HepG2 (cell line): ENCODE measurements at regions not wholly inside any gene's neighbourhood (a gene's known extent, or its start where the extent isn't known, plus 50 kb on each side); places are given as distances from the start of the nearest gene placed in this dataset.

Source experiments
- ATAC-seq: fragments of 200-7000 bp; cut with Tn5 transposase; 3 replicates; pipeline ENCODE4 v1.9.1; 2020; ENCODE audit warnings: mild to moderate bottlenecking, moderate library complexity
- BruUV-seq: library from RNA; stranded (reverse); fragments of 400-500 nt; replicated peaks from 2 replicates; lab custom pipeline; 2021; lab: Mats Ljungman, UMichigan
- CTCF ChIA-PET: fragments of 300-600 bp; formaldehyde crosslinking; extraction: SDS; loops from one replicate; lab custom pipeline; 2021; ENCODE audit warnings: low total read pairs, inconsistent platforms, low intra/inter-chr PET ratio; lab: Yijun Ruan, JAX
- POLR2A ChIA-PET: fragments of 350-600 bp; sonication (Branson Sonifier 250); formaldehyde crosslinking; loops from one replicate; lab custom pipeline; 2020; ENCODE audit warnings: antibody characterized with exemption, inconsistent platforms; lab: Yijun Ruan, JAX
- DNase-seq: peaks from one replicate; pipeline ENCODE4 v3.0.0-alpha.2; 2015; ENCODE audit warnings: low spot score
- FAIRE-seq: peaks from 3 replicates; lab custom pipeline; 2011; peaks lifted over from hg19 to GRCh38; lab: Jason Lieb, UNC
- H2AFZ ChIP-seq: one replicate; pipeline ENCODE4 v1.6.1; 2011; ENCODE audit warnings: low read length, inconsistent platforms
- H3K27ac ChIP-seq: fragments of 300-600 bp; 3 replicates; pipeline ENCODE4 v1.8.0; 2011; ENCODE audit warnings: mixed run types, mild to moderate bottlenecking, mixed read lengths, low read length, inconsistent platforms; ENCODE audit not compliant: insufficient read depth; ENCODE audit errors: extremely low read length
- H3K27me3 ChIP-seq, 2 experiments: fragments of 200-600 bp in 1 of 2; 2 replicates in 1 of 2; 3 replicates in 1 of 2; pipeline versions ENCODE4 v1.6.0 to v1.8.0; 2011; ENCODE audit warnings: low read length in 2 of 2, mild to moderate bottlenecking in 2 of 2, moderate library complexity in 2 of 2, inconsistent platforms in 1 of 2; ENCODE audit not compliant: insufficient read depth in 2 of 2, control insufficient read depth in 1 of 2
- H3K36me3 ChIP-seq, 2 experiments: fragments of 200-600 bp in 1 of 2; replicated peaks in 1 of 2; 2 replicates in 1 of 2; 3 replicates in 1 of 2; pipeline versions ENCODE4 v1.5.1 to v1.8.0; 2011; ENCODE audit warnings: low read length in 2 of 2, inconsistent platforms in 1 of 2; ENCODE audit not compliant: insufficient read depth in 2 of 2, control insufficient read depth in 1 of 2
- H3K4me1 ChIP-seq: 2 replicates; pipeline ENCODE4 v1.5.1; 2012; ENCODE audit warnings: low read length, inconsistent platforms; ENCODE audit not compliant: insufficient read depth
- H3K4me2 ChIP-seq: 2 replicates; pipeline ENCODE4 v1.6.0; 2011; ENCODE audit warnings: low read depth, low read length, inconsistent platforms
- H3K4me3 ChIP-seq, 3 experiments: fragments of 200-600 bp in 1 of 3; sonication (generic), shearing (Covaris generic) in 1 of 3; replicated peaks in 1 of 3; 2 replicates each; pipeline ENCODE4 v1.5.1; 2011 to 2016; ENCODE audit warnings: low read length in 3 of 3, inconsistent platforms in 2 of 3, low read depth in 2 of 3, mild to moderate bottlenecking in 2 of 3, control low read depth in 1 of 3, mixed read lengths in 1 of 3; ENCODE audit not compliant: insufficient read depth in 1 of 3
- H3K79me2 ChIP-seq: one replicate; pipeline ENCODE4 v1.6.1; 2011; ENCODE audit warnings: low read length, inconsistent platforms; ENCODE audit not compliant: insufficient read depth
- H3K9ac ChIP-seq: 2 replicates; pipeline ENCODE4 v1.6.0; 2011; ENCODE audit warnings: mild to moderate bottlenecking, low read depth, low read length, inconsistent platforms; ENCODE audit not compliant: insufficient read depth
- H3K9me3 ChIP-seq: 2 replicates; pipeline ENCODE4 v1.5.1; 2012; ENCODE audit warnings: mild to moderate bottlenecking, low read length
- H4K20me1 ChIP-seq: 2 replicates; pipeline ENCODE4 v1.6.0; 2011; ENCODE audit warnings: inconsistent platforms, mild to moderate bottlenecking, low read length, moderate library complexity; ENCODE audit not compliant: insufficient read depth
- CEBPG ChIP-seq: IDR thresholded peaks from 2 replicates; pipeline ENCODE4 v1.6.1; 2016
- MNT ChIP-seq: fragments of 450-650 bp; IDR thresholded peaks from 2 replicates; pipeline ENCODE4 v1.6.1; 2016
- PRDM15 ChIP-seq: sonication (generic); formaldehyde crosslinking; IDR thresholded peaks from 2 replicates; pipeline ENCODE4 v1.4.0; 2020; ENCODE audit warnings: missing genetic modification reagents
- RBAK ChIP-seq: sonication (generic); formaldehyde crosslinking; IDR thresholded peaks from 2 replicates; pipeline ENCODE4 v1.5.1; 2020; ENCODE audit warnings: mild to moderate bottlenecking, missing genetic modification reagents
- RFXAP ChIP-seq: sonication (generic); formaldehyde crosslinking; IDR thresholded peaks from 2 replicates; pipeline ENCODE4 v1.4.0; 2020; ENCODE audit warnings: missing genetic modification reagents, borderline replicate concordance
- SP140L ChIP-seq: sonication (generic); formaldehyde crosslinking; IDR thresholded peaks from 2 replicates; pipeline ENCODE4 v1.4.0; 2020; ENCODE audit warnings: missing genetic modification reagents, borderline replicate concordance
- SP4 ChIP-seq: sonication (generic); formaldehyde crosslinking; IDR thresholded peaks from 2 replicates; pipeline ENCODE4 v1.8.1; 2023; ENCODE audit warnings: mild to moderate bottlenecking, missing genetic modification reagents
- ZNF446 ChIP-seq: sonication (generic); formaldehyde crosslinking; IDR thresholded peaks from 2 replicates; pipeline ENCODE4 v1.5.0; 2020; ENCODE audit warnings: mild to moderate bottlenecking, missing genetic modification reagents
- ZNF451 ChIP-seq: sonication (generic); formaldehyde crosslinking; IDR thresholded peaks from 2 replicates; pipeline ENCODE4 v1.5.0; 2020; ENCODE audit warnings: mild to moderate bottlenecking, missing genetic modification reagents
- ZNF614 ChIP-seq: IDR thresholded peaks from 2 replicates; pipeline ENCODE4 v1.6.1; 2018; ENCODE audit warnings: missing biosample characterization, missing genetic modification reagents, inconsistent platforms, borderline replicate concordance
- ZNF710 ChIP-seq: sonication (generic); formaldehyde crosslinking; IDR thresholded peaks from 2 replicates; pipeline ENCODE4 v1.5.0; 2020; ENCODE audit warnings: mild to moderate bottlenecking, missing genetic modification reagents, borderline replicate concordance
- ZNF83 ChIP-seq: sonication (generic); formaldehyde crosslinking; IDR thresholded peaks from 2 replicates; pipeline ENCODE4 v1.4.0; 2020; ENCODE audit warnings: missing genetic modification reagents, mild to moderate bottlenecking, borderline replicate concordance
- WGBS: methylation state at CpG from one replicate; pipeline ENCODE4 v1.1.6; 2017; ENCODE audit warnings: low lambda C conversion rate; 5-methylcytosine and 5-hydroxymethylcytosine counted together
- in situ Hi-C: cut with HindIII; loops from 2 replicates; pipeline ENCODE4 v1.10.0; 2017; ENCODE audit warnings: low pct_unique_long_range_greater_than_20kb; ENCODE audit not compliant: extremely low pct_ligation_motif_present
- intact Hi-C: fragments of 100-400 bp; cut with micrococcal nuclease; formaldehyde crosslinking; loops from one replicate; pipeline ENCODE4 v1.10.0; 2022; ENCODE audit not compliant: unreplicated experiment

DNA sequence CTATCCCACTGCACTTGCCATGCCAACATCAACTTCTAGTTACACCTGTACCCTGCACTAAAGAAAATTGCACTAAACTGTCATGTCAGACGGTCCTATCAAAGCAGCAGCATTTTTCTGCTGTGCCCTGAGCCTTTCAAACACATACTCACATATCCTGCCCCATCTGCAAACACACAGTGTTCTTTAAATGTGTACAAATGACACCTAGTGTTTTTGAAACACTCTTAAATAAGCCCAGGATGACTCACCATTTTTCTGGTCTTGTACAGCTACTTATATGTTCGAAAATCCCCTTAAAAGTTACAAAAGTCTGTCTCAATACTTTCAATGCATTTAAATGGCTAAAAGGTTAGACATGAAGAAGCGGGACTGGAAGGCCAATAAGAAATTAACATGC lies 346.7 kb upstream of the PPARGC1A start (continued):
- TF ChIP-seq PRDM15: no peak
- TF ChIP-seq ZNF83 (CRISPR knock-in tag): no peak
- TF ChIP-seq RFXAP (CRISPR knock-in tag): no peak
- TF ChIP-seq ZNF451 (CRISPR knock-in tag): no peak
- no peak for TF ChIP-seq ZNF446
- TF ChIP-seq CEBPG (CRISPR knock-in tag): no peak
- TF ChIP-seq SP140L: no peak
- TF ChIP-seq RBAK: no peak

DNA sequence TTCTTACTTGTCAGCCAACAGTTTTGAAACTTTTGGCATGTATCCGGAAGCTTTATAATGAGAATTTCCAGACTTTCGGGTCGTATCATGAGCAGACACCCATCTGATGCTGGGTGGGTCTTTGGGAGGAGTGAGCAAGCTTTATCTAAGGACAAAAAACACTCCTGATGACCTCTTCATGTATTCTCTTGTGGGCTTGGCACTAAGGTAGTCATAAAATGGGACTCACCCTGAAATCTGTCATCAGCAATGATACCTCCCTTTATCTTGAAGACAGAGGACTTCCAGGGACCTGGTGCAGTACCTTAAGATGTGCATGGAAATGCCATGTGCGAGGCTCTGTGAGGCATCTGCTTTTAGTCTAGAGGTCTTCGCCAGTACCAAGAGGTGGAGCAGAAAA lies 346.3 kb upstream of the PPARGC1A start:
- intact Hi-C loops: no loop called here
- Histone ChIP-seq H4K20me1 (no peaks in the 10 kb centered on the region), H3K4me2 (no peak overlapping the region), H3K27me3 (no peaks in the 10 kb centered on the region; a peak in 1 of 5 replicates), H3K27ac (no peak overlapping the region), H3K4me3 (no peak overlapping the region), H3K4me1 (no peaks in the 10 kb centered on the region), H3K79me2 (no peaks in the 10 kb centered on the region), H3K9me3 (no peaks in the 10 kb centered on the region), H3K36me3 (no peaks in the 10 kb centered on the region), H2AFZ (no peak overlapping the region), H3K9ac (no peak overlapping the region)
- WGBS: 56% methylated on average over 5 of the region's 5 CpGs
- TF ChIP-seq ZNF614 (CRISPR knock-in tag): no peak
- TF ChIP-seq ZNF710: no peak
- TF ChIP-seq SP4: no peak
- TF ChIP-seq MNT: peak; percentile 78
- ChIA-PET CTCF (no interaction called here), POLR2A (no interaction called here)
- DNase-seq (no peak), FAIRE-seq (no peak), ATAC-seq (no peak)
- in situ Hi-C loops: no loop called here
- no TSS peak for BruUV-seq
